OCI-LY7 (cell line): ENCODE measurements at regions not wholly inside any gene's neighbourhood (a gene's known extent, or its start where the extent isn't known, plus 50 kb on each side); places are given as distances from the start of the nearest gene placed in this dataset.

ENCODE experiments used
- BruUV-seq: library from RNA; stranded (reverse); fragments of 400-500 nt; replicated peaks from 2 replicates; lab custom pipeline; 2021; lab: Mats Ljungman, UMichigan
- CTCF ChIA-PET: fragments of 300-600 bp; sonication (Branson Sonifier 250); formaldehyde crosslinking; loops from one replicate; lab custom pipeline; 2022; ENCODE audit warnings: antibody characterized with exemption; ENCODE audit not compliant: unreplicated experiment; lab: Charles Lee
- POLR2A ChIA-PET: fragments of 300-600 bp; sonication (Branson Sonifier 250); formaldehyde crosslinking; loops from one replicate; lab custom pipeline; 2022; ENCODE audit warnings: antibody characterized with exemption; lab: Charles Lee
- DNase-seq: peaks from one replicate; pipeline ENCODE4 v3.0.0-alpha.2; 2015; ENCODE audit warnings: low spot score
- H2AFZ ChIP-seq: fragments of 200-600 bp; sonication (generic), shearing (Covaris generic); 2 replicates; pipeline ENCODE4 v1.6.1; 2014; ENCODE audit warnings: mild to moderate bottlenecking, antibody characterized with exemption, low read length, moderate library complexity
- H3K27ac ChIP-seq: fragments of 200-600 bp; sonication (generic); 2 replicates; pipeline ENCODE4 v1.5.1; 2014; ENCODE audit warnings: mixed run types, low read depth, mild to moderate bottlenecking, moderate library complexity, low read length, inconsistent platforms; ENCODE audit not compliant: poor library complexity, severe bottlenecking
- H3K36me3 ChIP-seq: fragments of 200-600 bp; sonication (generic); 2 replicates; pipeline ENCODE4 v1.6.1; 2014; ENCODE audit warnings: mild to moderate bottlenecking, antibody characterized with exemption, low read length, moderate library complexity, mixed read lengths; ENCODE audit not compliant: insufficient read depth
- H3K4me1 ChIP-seq: fragments of 200-600 bp; sonication (generic); 2 replicates; pipeline ENCODE4 v1.5.1; 2014; ENCODE audit warnings: mild to moderate bottlenecking, low read length; ENCODE audit not compliant: insufficient read depth, poor library complexity, severe bottlenecking
- H3K4me2 ChIP-seq: fragments of 200-600 bp; sonication (generic); 2 replicates; pipeline ENCODE4 v1.6.1; 2014; ENCODE audit warnings: mild to moderate bottlenecking, low read length
- H3K4me3 ChIP-seq: fragments of 200-600 bp; sonication (generic); 2 replicates; pipeline ENCODE4 v1.5.1; 2014; ENCODE audit warnings: mild to moderate bottlenecking, low read depth, low read length; ENCODE audit not compliant: poor library complexity, severe bottlenecking
- H3K79me2 ChIP-seq: fragments of 200-600 bp; sonication (generic); 2 replicates; pipeline ENCODE4 v1.6.1; 2016; ENCODE audit warnings: low read depth, mild to moderate bottlenecking, low read length, moderate library complexity, mixed read lengths; ENCODE audit not compliant: insufficient read depth
- H3K9me2 ChIP-seq: fragments of 200-600 bp; sonication (generic); 2 replicates; pipeline ENCODE4 v1.6.1; 2016; ENCODE audit warnings: mild to moderate bottlenecking, low read length, mixed read lengths; ENCODE audit not compliant: insufficient read depth
- H3K9me3 ChIP-seq: fragments of 200-600 bp; sonication (generic); 2 replicates; pipeline ENCODE4 v1.6.1; 2014; ENCODE audit warnings: mild to moderate bottlenecking, mixed run types, low read length, mixed read lengths
- H4K20me1 ChIP-seq: fragments of 200-600 bp; sonication (generic); 2 replicates; pipeline ENCODE4 v1.6.1; 2014; ENCODE audit warnings: mild to moderate bottlenecking, antibody characterized with exemption, low read length, moderate library complexity, mixed read lengths; ENCODE audit not compliant: insufficient read depth
- EZH2phosphoT487 ChIP-seq: fragments of 200-600 bp; sonication (generic); IDR thresholded peaks from 2 replicates; pipeline ENCODE4 v1.6.1; 2018; ENCODE audit warnings: low read depth, borderline replicate concordance, mild to moderate bottlenecking, mixed run types, antibody characterized with exemption, low read length, moderate library complexity, mixed read lengths
- intact Hi-C: fragments of 100-400 bp; cut with micrococcal nuclease; formaldehyde crosslinking; loops from one replicate; pipeline ENCODE4 v1.10.0; 2022; ENCODE audit not compliant: unreplicated experiment
- TF ChIP-seq, protein P1 (sequence below): fragments of 200-600 bp; sonication (generic); conservative IDR thresholded peaks from 2 replicates; pipeline ENCODE4 v1.5.1; 2014; ENCODE audit warnings: mild to moderate bottlenecking, antibody characterized with exemption, low read length, moderate library complexity, mixed read lengths

DNA sequence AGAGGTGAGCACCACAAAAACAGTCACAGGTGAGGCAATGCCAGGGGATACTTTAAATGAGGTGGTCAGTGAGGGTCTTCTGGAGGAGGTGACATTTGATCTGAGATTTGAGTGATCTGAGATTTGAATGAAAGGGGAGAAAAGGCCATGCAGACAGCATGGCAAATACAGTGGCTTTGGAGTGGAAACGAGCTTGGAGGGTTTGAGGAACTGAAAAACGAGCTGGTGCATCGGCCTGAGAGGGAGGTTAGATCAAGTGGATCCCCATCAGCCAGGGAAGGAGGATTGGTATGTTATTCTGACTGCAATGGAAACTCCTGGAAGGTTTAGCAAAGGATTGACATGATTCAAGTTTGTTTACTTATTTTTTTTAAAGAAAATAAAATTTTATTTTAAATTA, 245.1 kb downstream of the KCNS3 start:
- Histone ChIP-seq H4K20me1 (no peaks in the 10 kb centered on the region), H3K36me3 (no peaks in the 10 kb centered on the region), H3K4me3 (no peak overlapping the region), H3K4me1 (no peaks in the 10 kb centered on the region), H3K79me2 (no peaks in the 10 kb centered on the region), H2AFZ (no peak overlapping the region), H3K9me2 (no peaks in the 10 kb centered on the region), H3K9me3 (no peaks in the 10 kb centered on the region), H3K27ac (no peak overlapping the region), H3K4me2 (no peak overlapping the region)
- ChIA-PET CTCF (no interaction called here), POLR2A (no interaction called here)
- BruUV-seq: no TSS peak
- intact Hi-C loops: no loop called here
- TF ChIP-seq EZH2phosphoT487: no peak
- TF ChIP-seq, protein P1, sequence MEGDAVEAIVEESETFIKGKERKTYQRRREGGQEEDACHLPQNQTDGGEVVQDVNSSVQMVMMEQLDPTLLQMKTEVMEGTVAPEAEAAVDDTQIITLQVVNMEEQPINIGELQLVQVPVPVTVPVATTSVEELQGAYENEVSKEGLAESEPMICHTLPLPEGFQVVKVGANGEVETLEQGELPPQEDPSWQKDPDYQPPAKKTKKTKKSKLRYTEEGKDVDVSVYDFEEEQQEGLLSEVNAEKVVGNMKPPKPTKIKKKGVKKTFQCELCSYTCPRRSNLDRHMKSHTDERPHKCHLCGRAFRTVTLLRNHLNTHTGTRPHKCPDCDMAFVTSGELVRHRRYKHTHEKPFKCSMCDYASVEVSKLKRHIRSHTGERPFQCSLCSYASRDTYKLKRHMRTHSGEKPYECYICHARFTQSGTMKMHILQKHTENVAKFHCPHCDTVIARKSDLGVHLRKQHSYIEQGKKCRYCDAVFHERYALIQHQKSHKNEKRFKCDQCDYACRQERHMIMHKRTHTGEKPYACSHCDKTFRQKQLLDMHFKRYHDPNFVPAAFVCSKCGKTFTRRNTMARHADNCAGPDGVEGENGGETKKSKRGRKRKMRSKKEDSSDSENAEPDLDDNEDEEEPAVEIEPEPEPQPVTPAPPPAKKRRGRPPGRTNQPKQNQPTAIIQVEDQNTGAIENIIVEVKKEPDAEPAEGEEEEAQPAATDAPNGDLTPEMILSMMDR: no peak
- DNase-seq: peak; percentile 3

DNA sequence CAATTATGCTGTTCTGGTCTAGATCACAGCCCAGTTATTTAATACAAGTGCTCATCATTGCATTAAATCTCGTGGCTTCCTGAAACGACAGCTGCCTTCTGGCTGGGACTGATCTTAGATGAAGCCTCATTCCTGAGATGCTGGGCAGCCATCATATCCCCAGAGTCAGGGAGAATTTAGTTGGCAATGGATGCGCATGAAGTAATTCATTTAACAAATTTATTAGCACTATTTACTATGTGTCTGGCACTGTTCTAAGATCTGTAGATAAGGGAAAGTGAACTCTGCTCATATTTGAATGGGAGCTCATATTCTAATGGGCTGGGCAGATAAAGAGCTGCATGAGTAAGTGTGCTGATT, 244.7 kb downstream of the KCNS3 start:
- H3K9me3 ChIP-seq: no peaks in the 10 kb centered on the region
- H3K4me1 ChIP-seq: no peaks in the 10 kb centered on the region
- no peak overlapping the region for H3K27ac ChIP-seq
- H3K4me3 ChIP-seq: no peak overlapping the region
- no peak overlapping the region for H3K4me2 ChIP-seq
- H4K20me1 ChIP-seq: no peaks in the 10 kb centered on the region
- H3K9me2 ChIP-seq: no peaks in the 10 kb centered on the region
- H2AFZ ChIP-seq: no peak overlapping the region
- no peak for DNase-seq
- H3K36me3 ChIP-seq: no peaks in the 10 kb centered on the region
- H3K79me2 ChIP-seq: no peaks in the 10 kb centered on the region
- ChIA-PET CTCF (no interaction called here), POLR2A (no interaction called here)
- TF ChIP-seq EZH2phosphoT487: no peak
- TF ChIP-seq, protein P1: no peak
- intact Hi-C loops: no loop called here
- no TSS peak for BruUV-seq

DNA sequence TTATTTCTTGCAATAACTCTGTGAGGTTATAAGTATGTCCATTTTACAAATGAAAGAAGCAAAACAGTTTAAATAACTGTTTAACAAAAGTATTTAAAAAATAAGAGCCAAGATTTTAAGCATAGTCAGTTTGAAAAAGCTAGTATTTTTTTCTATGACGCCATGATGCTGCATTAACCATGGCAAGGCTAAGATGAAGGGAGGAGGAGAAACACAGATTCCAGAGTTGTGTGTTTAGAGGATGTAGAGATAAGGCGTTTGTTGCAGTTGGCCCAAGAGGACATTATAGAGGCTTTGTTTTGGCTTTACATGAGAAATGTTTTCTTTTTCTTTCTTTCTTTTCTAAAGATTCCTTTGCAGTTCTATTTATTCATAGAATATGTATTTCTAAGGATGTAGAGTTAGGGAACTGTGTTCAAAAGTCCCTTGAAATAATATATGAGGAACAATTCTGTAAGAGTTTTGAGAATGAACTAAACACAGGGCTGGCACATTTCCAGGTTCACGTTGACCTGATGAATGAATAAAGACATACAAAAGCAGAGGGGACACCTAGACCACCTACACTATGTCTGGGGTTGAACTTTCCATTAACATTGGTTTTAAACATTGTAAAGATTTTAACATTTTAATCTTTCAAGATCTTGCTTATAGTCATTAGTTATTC, 244.2 kb downstream of the KCNS3 start:
- POLR2A ChIA-PET: no interaction called here
- intact Hi-C loops: no loop called here

More for the DNA sequence above, 244.2 kb downstream of the KCNS3 start:
- Histone ChIP-seq H2AFZ (no peak overlapping the region), H3K9me3 (no peaks in the 10 kb centered on the region), H3K4me2 (no peak overlapping the region), H3K9me2 (no peaks in the 10 kb centered on the region), H3K27ac (no peak overlapping the region), H3K79me2 (no peaks in the 10 kb centered on the region), H4K20me1 (no peaks in the 10 kb centered on the region), H3K4me1 (no peaks in the 10 kb centered on the region), H3K36me3 (no peaks in the 10 kb centered on the region), H3K4me3 (no peak overlapping the region)
- TF ChIP-seq, protein P1: no peak
- no peak for TF ChIP-seq EZH2phosphoT487
- no peak for DNase-seq
- CTCF ChIA-PET: no interaction called here
- no TSS peak for BruUV-seq
